Endothelial cell of umbilical vein (primary cell): ENCODE measurements at regions not wholly inside any gene's neighbourhood (a gene's known extent, or its start where the extent isn't known, plus 50 kb on each side); places are given as distances from the start of the nearest gene placed in this dataset.

Source experiments
- CTCF ChIP-seq, 2 donors: IDR thresholded peaks; 1 replicate in 1 of 2; 2 replicates in 1 of 2; pipeline ENCODE4 v1.5.1; 2011; ENCODE audit warnings: low read length in 2 of 2, mild to moderate bottlenecking in 2 of 2, moderate library complexity in 2 of 2, control low read depth in 1 of 2, inconsistent platforms in 1 of 2, low read depth in 1 of 2; ENCODE audit not compliant: insufficient read depth in 1 of 2; ENCODE audit errors: extremely low read depth in 1 of 2
- EZH2 ChIP-seq: IDR thresholded peaks from 2 replicates; pipeline ENCODE4 v1.6.1; 2012; ENCODE audit warnings: borderline replicate concordance, low read depth, mild to moderate bottlenecking, moderate library complexity, low read length, inconsistent platforms; ENCODE audit not compliant: severe bottlenecking
- FOS ChIP-seq: IDR thresholded peaks from 2 replicates; pipeline ENCODE4 v1.6.1; 2011; ENCODE audit warnings: mild to moderate bottlenecking, low read length, moderate library complexity, borderline replicate concordance; ENCODE audit not compliant: insufficient read depth
- JUN ChIP-seq: IDR thresholded peaks from 2 replicates; pipeline ENCODE4 v1.6.1; 2011; ENCODE audit warnings: borderline replicate concordance, low read depth; ENCODE audit not compliant: insufficient read length, insufficient read depth
- MAX ChIP-seq: IDR thresholded peaks from 2 replicates; pipeline ENCODE4 v1.6.1; 2011; ENCODE audit not compliant: insufficient read depth, insufficient read length
- POLR2A ChIP-seq: IDR thresholded peaks from 2 replicates; pipeline ENCODE4 v1.6.1; 2012; ENCODE audit warnings: low read depth, mild to moderate bottlenecking, control low read depth, low read length
- POLR2AphosphoS5 ChIP-seq: IDR thresholded peaks from 2 replicates; pipeline ENCODE4 v1.6.1; 2012; ENCODE audit warnings: low read depth, mild to moderate bottlenecking, control low read depth, low read length, moderate library complexity; ENCODE audit not compliant: insufficient read depth

GRCh38 chr7:41002741-41003610 is 699.9 kb downstream of the INHBA start:
- TF ChIP-seq JUN (no peak), POLR2A (no peak), POLR2AphosphoS5 (no peak), EZH2 (no peak), CTCF (IDR thresholded peaks at IDR 0.05; ENCODE audit: extremely low read depth in 1 of 2, insufficient read depth in 1 of 2, low read depth in 1 of 2, low read length in 2 of 2) (peak; percentile 73 to 77), MAX (no peak), FOS (no peak)
